ENCODE measurements at regions not wholly inside any gene's neighbourhood (a gene's known extent, or its start where the extent isn't known, plus 50 kb on each side); places are given as distances from the start of the nearest gene placed in this dataset.
"Not testable (repeated sequence)": the region's sequence is repeated elsewhere in the genome, so short reads cannot be mapped to it uniquely, and the experiment has no call there.

- in situ Hi-C loops (cut with MboI; ENCODE audit: low pct_unique_long_range_greater_than_20kb, low sequenced_read_pairs, unreplicated experiment): no loop called here
- TF ChIP-seq CTCF (IDR thresholded peaks at IDR 0.05; ENCODE audit: extremely low read depth, insufficient read depth, missing control alignments): no peak
- DNase-seq (ENCODE audit: low spot score): no peak
Observed at GRCh38 chr1:121538943-121539575, 354.3 kb downstream of the SRGAP2C start.

- in situ Hi-C loops (cut with MboI; ENCODE audit: low pct_unique_long_range_greater_than_20kb, low sequenced_read_pairs, unreplicated experiment); DNase-seq (ENCODE audit: low spot score): not testable (repeated sequence)
Observed at GRCh38 chr1:121543988-121544387, 359.2 kb downstream of the SRGAP2C start.

GRCh38 chr1:121544500-121544899, 359.7 kb downstream of the SRGAP2C start:
- in situ Hi-C loops (cut with MboI; ENCODE audit: low pct_unique_long_range_greater_than_20kb, low sequenced_read_pairs, unreplicated experiment): no loop called here
- TF ChIP-seq CTCF (IDR thresholded peaks at IDR 0.05; ENCODE audit: extremely low read depth, insufficient read depth, missing control alignments): no peak
- DNase-seq (ENCODE audit: low spot score): no peak

GRCh38 chr1:121545899-121546298, 361.1 kb downstream of the SRGAP2C start:
- DNase-seq (ENCODE audit: low spot score); in situ Hi-C loops (cut with MboI; ENCODE audit: low pct_unique_long_range_greater_than_20kb, low sequenced_read_pairs, unreplicated experiment): not testable (repeated sequence)

- no peak for TF ChIP-seq CTCF (IDR thresholded peaks at IDR 0.05; ENCODE audit: extremely low read depth, insufficient read depth, missing control alignments)
- DNase-seq (ENCODE audit: low spot score): no peak
- in situ Hi-C loops (cut with MboI; ENCODE audit: low pct_unique_long_range_greater_than_20kb, low sequenced_read_pairs, unreplicated experiment): no loop called here
Observed at GRCh38 chr1:121546830-121547591, 362.2 kb downstream of the SRGAP2C start.

GRCh38 chr1:121547726-121548125, 363.0 kb downstream of the SRGAP2C start:
- DNase-seq (ENCODE audit: low spot score); in situ Hi-C loops (cut with MboI; ENCODE audit: low pct_unique_long_range_greater_than_20kb, low sequenced_read_pairs, unreplicated experiment): not testable (repeated sequence)

GRCh38 chr1:121550817-121551216, 366.0 kb downstream of the SRGAP2C start:
- DNase-seq (ENCODE audit: low spot score); in situ Hi-C loops (cut with MboI; ENCODE audit: low pct_unique_long_range_greater_than_20kb, low sequenced_read_pairs, unreplicated experiment): not testable (repeated sequence)

- DNase-seq (ENCODE audit: low spot score); in situ Hi-C loops (cut with MboI; ENCODE audit: low pct_unique_long_range_greater_than_20kb, low sequenced_read_pairs, unreplicated experiment): not testable (repeated sequence)
Observed at GRCh38 chr1:121551491-121551890, 366.7 kb downstream of the SRGAP2C start.

- DNase-seq (ENCODE audit: low spot score); in situ Hi-C loops (cut with MboI; ENCODE audit: low pct_unique_long_range_greater_than_20kb, low sequenced_read_pairs, unreplicated experiment): not testable (repeated sequence)
Observed at GRCh38 chr1:121556560-121556959, 371.8 kb downstream of the SRGAP2C start.

- DNase-seq (ENCODE audit: low spot score); in situ Hi-C loops (cut with MboI; ENCODE audit: low pct_unique_long_range_greater_than_20kb, low sequenced_read_pairs, unreplicated experiment): not testable (repeated sequence)
Observed at GRCh38 chr1:121558034-121558433, 373.3 kb downstream of the SRGAP2C start.
